B cell (primary cell): ENCODE measurements at regions not wholly inside any gene's neighbourhood (a gene's known extent, or its start where the extent isn't known, plus 50 kb on each side); places are given as distances from the start of the nearest gene placed in this dataset.

Source experiments
- ATAC-seq: fragments of 200-7000 bp; cut with Tn5 transposase; one replicate; pipeline ENCODE4 v1.10.0; 2021; ENCODE audit warnings: low read depth, mild to moderate bottlenecking, moderate number of reproducible peaks, moderate library complexity
- CTCF ChIA-PET: fragments of 350-600 bp; sonication (Branson Sonifier 250); formaldehyde crosslinking; loops from one replicate; lab custom pipeline; 2021; ENCODE audit warnings: antibody characterized with exemption, inconsistent platforms; lab: Charles Lee
- POLR2A ChIA-PET: fragments of 350-600 bp; sonication (Branson Sonifier 250); formaldehyde crosslinking; loops from one replicate; lab custom pipeline; 2021; ENCODE audit warnings: antibody characterized with exemption; lab: Charles Lee
- DNase-seq: peaks from one replicate; pipeline ENCODE4 v3.0.0; 2013
- H2AFZ ChIP-seq: 2 replicates; pipeline ENCODE4 v1.6.1; 2012; ENCODE audit warnings: mild to moderate bottlenecking, low read depth, low read length; ENCODE audit not compliant: insufficient read depth, poor library complexity, severe bottlenecking
- H3K27ac ChIP-seq, 2 donors: 1 replicate in 1 of 2; 2 replicates in 1 of 2; pipeline ENCODE4 v1.5.1; 2012 to 2013; ENCODE audit warnings: low read length in 2 of 2, mild to moderate bottlenecking in 2 of 2, moderate library complexity in 1 of 2
- H3K27me3 ChIP-seq, 4 experiments: fragments of 200-600 bp in 1 of 4; sonication (generic) in 1 of 4; replicated peaks in 1 of 4; 1 replicate in 2 of 4; 2 replicates in 2 of 4; pipeline versions ENCODE4 v1.6.1 to v1.7.0; 2013 to 2016; ENCODE audit warnings: low read length in 3 of 4, mild to moderate bottlenecking in 2 of 4, mixed read lengths in 1 of 4, moderate library complexity in 1 of 4; ENCODE audit not compliant: insufficient read depth in 4 of 4, control insufficient read depth in 3 of 4; ENCODE audit errors: control extremely low read depth in 1 of 4
- H3K36me3 ChIP-seq, 2 experiments: replicated peaks in 1 of 2; 1 replicate in 1 of 2; 2 replicates in 1 of 2; pipeline versions ENCODE4 v1.6.1 to v1.7.1; 2013; ENCODE audit warnings: low read length in 1 of 2; ENCODE audit not compliant: insufficient read depth in 2 of 2, control insufficient read depth in 1 of 2; ENCODE audit errors: control extremely low read depth in 1 of 2, extremely low read depth in 1 of 2
- H3K4me1 ChIP-seq, 2 donors: fragments of 200-600 bp in 1 of 2; sonication (generic) in 1 of 2; 1 replicate in 1 of 2; 2 replicates in 1 of 2; pipeline versions ENCODE4 v1.5.1 to v1.6.1; 2013 to 2017; ENCODE audit warnings: low read length in 2 of 2; ENCODE audit not compliant: control insufficient read depth in 2 of 2, insufficient read depth in 2 of 2
- H3K4me2 ChIP-seq: replicated peaks from 2 replicates; pipeline ENCODE3; 2012; ENCODE audit warnings: mild to moderate bottlenecking, low read depth, low read length; ENCODE audit not compliant: poor library complexity, severe bottlenecking
- H3K4me3 ChIP-seq, 5 experiments: fragments of 200-600 bp in 1 of 5; sonication (generic) in 1 of 5; 1 replicate in 3 of 5; 2 replicates in 2 of 5; pipeline versions ENCODE4 v1.5.1 to v1.7.0; 2011 to 2016; ENCODE audit warnings: low read length in 4 of 5, mild to moderate bottlenecking in 4 of 5, low read depth in 2 of 5, control low read depth in 1 of 5, moderate library complexity in 1 of 5; ENCODE audit not compliant: insufficient read depth in 1 of 5; ENCODE audit errors: control extremely low read depth in 1 of 5, extremely low read depth in 1 of 5
- H3K79me2 ChIP-seq: fragments of 200-600 bp; sonication (generic); one replicate; pipeline ENCODE4 v1.6.0; 2016; ENCODE audit warnings: low read length; ENCODE audit not compliant: control insufficient read depth, insufficient read depth
- H3K9ac ChIP-seq: fragments of 200-600 bp; sonication (generic); 2 replicates; pipeline ENCODE4 v1.6.1; 2017; ENCODE audit warnings: mild to moderate bottlenecking, low read length, moderate library complexity
- H3K9me3 ChIP-seq, 3 donors: one replicate each; pipeline versions ENCODE4 v1.6.1 to v1.7.1; 2013; ENCODE audit warnings: low read length in 2 of 3; ENCODE audit not compliant: control insufficient read depth in 2 of 3, insufficient read depth in 1 of 3; ENCODE audit errors: control extremely low read depth in 1 of 3
- H4K20me1 ChIP-seq: 2 replicates; pipeline ENCODE4 v1.6.0; 2012; ENCODE audit warnings: mild to moderate bottlenecking, low read length; ENCODE audit not compliant: insufficient read depth, control insufficient read depth, poor library complexity, severe bottlenecking
- H3K27ac Mint-ChIP-seq: one replicate; pipeline ENCODE4 v1.8.0; 2021; ENCODE audit warnings: mixed read lengths
- H3K27me3 Mint-ChIP-seq: one replicate; pipeline ENCODE4 v1.8.0; 2021; ENCODE audit warnings: mixed read lengths
- H3K4me1 Mint-ChIP-seq: one replicate; pipeline ENCODE4 v1.8.0; 2021; ENCODE audit warnings: mixed read lengths
- H3K4me3 Mint-ChIP-seq: one replicate; pipeline ENCODE4 v1.8.0; 2021; ENCODE audit warnings: mixed read lengths
- H3K9me3 Mint-ChIP-seq: one replicate; pipeline ENCODE4 v1.8.0; 2022; ENCODE audit warnings: mixed read lengths; ENCODE audit not compliant: insufficient read depth
- CTCF ChIP-seq: fragments of 200-600 bp; IDR thresholded peaks from one replicate; pipeline ENCODE4 v1.8.0; 2022; ENCODE audit warnings: antibody characterized with exemption, mild to moderate bottlenecking
- EZH2 ChIP-seq: IDR thresholded peaks from 2 replicates; pipeline ENCODE4 v1.6.1; 2012; ENCODE audit warnings: borderline replicate concordance, low read depth, mild to moderate bottlenecking, moderate library complexity, low read length; ENCODE audit not compliant: insufficient read depth, poor library complexity, severe bottlenecking
- WGBS: methylation state at CpG from one replicate; pipeline ENCODE4 v1.1.5; 2013; ENCODE audit warnings: missing lambda C conversion rate; ENCODE audit not compliant: insufficient coverage; 5-methylcytosine and 5-hydroxymethylcytosine counted together
- intact Hi-C: fragments of 100-400 bp; cut with micrococcal nuclease; formaldehyde crosslinking; loops from one replicate; pipeline ENCODE4 v1.10.0; 2022

- ATAC-seq (no peak), DNase-seq (no peak)
- Histone ChIP-seq H3K4me2 (no peak overlapping the region), H3K36me3 (no peaks in the 10 kb centered on the region), H3K27ac (no peak overlapping the region), H3K4me3 (no peak overlapping the region), H2AFZ (no peak overlapping the region), H3K4me1 (no peaks in the 10 kb centered on the region), H3K27me3 (no peaks in the 10 kb centered on the region), H3K79me2 (no peaks in the 10 kb centered on the region), H4K20me1 (no peaks in the 10 kb centered on the region), H3K9me3 (peaks cover 0 to 1% (median 0%) of the 10 kb centered on the region in 3 donors), H3K9ac (no peak overlapping the region)
- POLR2A ChIA-PET = no interaction called here
- TF ChIP-seq EZH2 (no peak), CTCF (no peak)
- Mint-ChIP-seq H3K27ac (no peak overlapping the region), H3K4me3 (no peak overlapping the region), H3K9me3 (peaks cover 4% of the 10 kb centered on the region), H3K27me3 (no peaks in the 10 kb centered on the region), H3K4me1 (peaks cover 3% of the 10 kb centered on the region)
- intact Hi-C loops = no loop called here
- WGBS = 100% methylated on average over 2 of the region's 4 CpGs
- CTCF ChIA-PET = no interaction called here
Observed at GRCh38 chr12:88388566-88389540, 191.4 kb downstream of the KITLG start.

GRCh38 chr12:88390811-88391210 lies 189.5 kb downstream of the KITLG start:
- Mint-ChIP-seq H3K4me1 (peaks cover 3% of the 10 kb centered on the region), H3K27me3 (no peaks in the 10 kb centered on the region), H3K4me3 (no peak overlapping the region), H3K9me3 (peaks cover 4% of the 10 kb centered on the region), H3K27ac (no peak overlapping the region)
- no peak overlapping the region for H3K4me2 ChIP-seq
- no peaks in the 10 kb centered on the region for H3K4me1 ChIP-seq
- no peaks in the 10 kb centered on the region for H4K20me1 ChIP-seq
- ChIA-PET CTCF (no interaction called here), POLR2A (no interaction called here)
- H3K79me2 ChIP-seq = no peaks in the 10 kb centered on the region
- H3K27me3 ChIP-seq = no peaks in the 10 kb centered on the region
- no peak for TF ChIP-seq EZH2
- TF ChIP-seq CTCF = no peak
- no peak for ATAC-seq
- H2AFZ ChIP-seq = no peak overlapping the region
- H3K9me3 ChIP-seq = no peaks in the 10 kb centered on the region
- H3K27ac ChIP-seq = no peak overlapping the region
- no peaks in the 10 kb centered on the region for H3K36me3 ChIP-seq
- intact Hi-C loops = no loop called here
- 72% methylated on average over 3 of the region's 3 CpGs for WGBS
- no peak overlapping the region for H3K9ac ChIP-seq
- DNase-seq = no peak
- H3K4me3 ChIP-seq = no peak overlapping the region
